ENCODE measurements at regions not wholly inside any gene's neighbourhood (a gene's known extent, or its start where the extent isn't known, plus 50 kb on each side); places are given as distances from the start of the nearest gene placed in this dataset.

- no peak for DNase-seq
Measured at GRCh38 chr5:179497636-179498340, 52.6 kb upstream of the RUFY1 start.

GRCh38 chr5:179495906-179496455, 54.4 kb upstream of the RUFY1 start:
- no peak for DNase-seq

GRCh38 chr5:179494774-179495526, 55.4 kb upstream of the RUFY1 start:
- no peak for DNase-seq

- peak in 1 of 3 donors; percentile 28 for DNase-seq
Measured at GRCh38 chr5:179488975-179489374, 61.4 kb upstream of the RUFY1 start.

- DNase-seq: peak; percentile 9 to 72 (median 56)
Measured at GRCh38 chr5:179488491-179488890, 61.9 kb upstream of the RUFY1 start.

- no peak for DNase-seq
Measured at GRCh38 chr5:179487145-179487544, 63.2 kb upstream of the RUFY1 start.

- no peak for DNase-seq
Measured at GRCh38 chr5:179486596-179487051, 63.7 kb upstream of the RUFY1 start.

- no peak for DNase-seq
Measured at GRCh38 chr5:179485845-179486575, 64.3 kb upstream of the RUFY1 start.

GRCh38 chr5:179484761-179485160, 65.6 kb upstream of the RUFY1 start:
- no peak for DNase-seq

- DNase-seq: no peak
Measured at GRCh38 chr5:179484201-179484600, 66.2 kb upstream of the RUFY1 start.

- no peak for DNase-seq
Measured at GRCh38 chr5:179478624-179479023, 71.7 kb upstream of the RUFY1 start.

- peak in 1 of 3 donors; percentile 26 for DNase-seq
Measured at GRCh38 chr5:179475208-179475751, 75.1 kb upstream of the RUFY1 start.

GRCh38 chr5:179472641-179473040, 77.7 kb upstream of the RUFY1 start:
- no peak for DNase-seq

GRCh38 chr5:179472174-179472573, 78.2 kb upstream of the RUFY1 start:
- DNase-seq: no peak

GRCh38 chr5:179470201-179470600, 80.2 kb upstream of the RUFY1 start:
- DNase-seq: no peak

- no peak for DNase-seq
Measured at GRCh38 chr5:179468696-179469095, 81.7 kb upstream of the RUFY1 start.

GRCh38 chr5:179467441-179467840, 82.9 kb upstream of the RUFY1 start:
- no peak for DNase-seq

- no peak for DNase-seq
Measured at GRCh38 chr5:179464631-179465030, 85.7 kb upstream of the RUFY1 start.

GRCh38 chr5:179462040-179462439, 88.3 kb upstream of the RUFY1 start:
- DNase-seq: no peak

- DNase-seq: no peak
Measured at GRCh38 chr5:179461576-179461975, 88.8 kb upstream of the RUFY1 start.

- no peak for DNase-seq
Measured at GRCh38 chr5:179459771-179460170, 90.6 kb upstream of the RUFY1 start.

- DNase-seq: no peak
Measured at GRCh38 chr5:179457612-179458011, 92.7 kb upstream of the RUFY1 start.
